Neural progenitor cell (in vitro differentiated cells): ENCODE measurements at regions not wholly inside any gene's neighbourhood (a gene's known extent, or its start where the extent isn't known, plus 50 kb on each side); places are given as distances from the start of the nearest gene placed in this dataset.

ENCODE experiments used
- EZH2 ChIP-seq: fragments of 200-600 bp; sonication (generic); IDR thresholded peaks from 2 replicates; pipeline ENCODE4 v1.6.1; 2017; ENCODE audit warnings: antibody characterized with exemption, mild to moderate bottlenecking, moderate library complexity
- TF ChIP-seq, protein P1 (sequence below): fragments of 200-600 bp; sonication (generic); IDR thresholded peaks from 2 replicates; pipeline ENCODE4 v1.5.1; 2017; ENCODE audit warnings: antibody characterized with exemption, mild to moderate bottlenecking

DNA sequence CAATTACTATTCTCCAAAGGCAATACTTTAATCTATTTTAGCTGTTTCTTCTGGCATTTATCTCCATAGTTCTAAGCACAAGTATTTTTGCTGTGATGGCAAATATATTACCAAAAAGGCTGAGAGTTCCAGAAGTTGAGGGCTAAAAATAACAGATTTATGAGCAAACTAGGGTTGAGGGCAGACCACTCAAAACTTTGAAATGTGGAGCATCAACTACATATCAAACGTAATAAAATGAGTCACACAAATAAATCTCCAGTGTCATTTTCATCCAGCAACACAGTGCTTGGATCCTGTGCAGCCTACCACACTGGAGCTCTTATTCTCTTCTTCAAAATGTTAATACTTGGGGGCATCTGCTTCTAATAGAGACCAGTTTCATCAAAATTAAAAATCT, 163.9 kb downstream of the HS3ST1 start:
- TF ChIP-seq, protein P1, sequence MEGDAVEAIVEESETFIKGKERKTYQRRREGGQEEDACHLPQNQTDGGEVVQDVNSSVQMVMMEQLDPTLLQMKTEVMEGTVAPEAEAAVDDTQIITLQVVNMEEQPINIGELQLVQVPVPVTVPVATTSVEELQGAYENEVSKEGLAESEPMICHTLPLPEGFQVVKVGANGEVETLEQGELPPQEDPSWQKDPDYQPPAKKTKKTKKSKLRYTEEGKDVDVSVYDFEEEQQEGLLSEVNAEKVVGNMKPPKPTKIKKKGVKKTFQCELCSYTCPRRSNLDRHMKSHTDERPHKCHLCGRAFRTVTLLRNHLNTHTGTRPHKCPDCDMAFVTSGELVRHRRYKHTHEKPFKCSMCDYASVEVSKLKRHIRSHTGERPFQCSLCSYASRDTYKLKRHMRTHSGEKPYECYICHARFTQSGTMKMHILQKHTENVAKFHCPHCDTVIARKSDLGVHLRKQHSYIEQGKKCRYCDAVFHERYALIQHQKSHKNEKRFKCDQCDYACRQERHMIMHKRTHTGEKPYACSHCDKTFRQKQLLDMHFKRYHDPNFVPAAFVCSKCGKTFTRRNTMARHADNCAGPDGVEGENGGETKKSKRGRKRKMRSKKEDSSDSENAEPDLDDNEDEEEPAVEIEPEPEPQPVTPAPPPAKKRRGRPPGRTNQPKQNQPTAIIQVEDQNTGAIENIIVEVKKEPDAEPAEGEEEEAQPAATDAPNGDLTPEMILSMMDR = no peak
- no peak for TF ChIP-seq EZH2
